Nephron (organoid): ENCODE measurements at regions not wholly inside any gene's neighbourhood (a gene's known extent, or its start where the extent isn't known, plus 50 kb on each side); places are given as distances from the start of the nearest gene placed in this dataset.

Source experiments
- H3K27ac Mint-ChIP-seq, 3 experiments: 2 replicates each; pipeline ENCODE4 v1.8.0; 2020; ENCODE audit warnings: mixed read lengths in 3 of 3, mild to moderate bottlenecking in 2 of 3, moderate library complexity in 1 of 3
- H3K27me3 Mint-ChIP-seq: 2 replicates; pipeline ENCODE4 v1.8.0; 2021; ENCODE audit warnings: low read depth, mild to moderate bottlenecking, moderate library complexity, mixed read lengths
- H3K36me3 Mint-ChIP-seq: 2 replicates; pipeline ENCODE4 v1.8.0; 2020; ENCODE audit warnings: low read depth, mixed read lengths
- H3K4me1 Mint-ChIP-seq: 2 replicates; pipeline ENCODE4 v1.8.0; 2020; ENCODE audit warnings: mixed read lengths
- H3K4me3 Mint-ChIP-seq, 3 experiments: 2 replicates each; pipeline ENCODE4 v1.8.0; 2020; ENCODE audit warnings: mild to moderate bottlenecking in 3 of 3, mixed read lengths in 3 of 3, moderate library complexity in 2 of 3
- H3K9me3 Mint-ChIP-seq: 2 replicates; pipeline ENCODE4 v1.8.0; 2020; ENCODE audit warnings: mixed read lengths
- CTCF ChIP-seq, 3 experiments: fragments of 200-600 bp; sonication (generic); IDR thresholded peaks; one replicate each; pipeline ENCODE4 v1.5.0; 2021; ENCODE audit warnings: antibody characterized with exemption in 3 of 3; ENCODE audit not compliant: unreplicated experiment in 3 of 3

GRCh38 chr6:105952772-105953690 is 133.1 kb upstream of the PRDM1 start:
- TF ChIP-seq CTCF (IDR thresholded peaks at IDR 0.05; ENCODE audit: unreplicated experiment in 3 of 3), result no peak
- H3K36me3 Mint-ChIP-seq, result no peaks in the 10 kb centered on the region
- peaks cover 2% of the 10 kb centered on the region for H3K9me3 Mint-ChIP-seq
- H3K27me3 Mint-ChIP-seq, result no peaks in the 10 kb centered on the region
- H3K4me1 Mint-ChIP-seq, result no peaks in the 10 kb centered on the region
- no peak overlapping the region for H3K4me3 Mint-ChIP-seq
- H3K27ac Mint-ChIP-seq, result no peak overlapping the region

DNA sequence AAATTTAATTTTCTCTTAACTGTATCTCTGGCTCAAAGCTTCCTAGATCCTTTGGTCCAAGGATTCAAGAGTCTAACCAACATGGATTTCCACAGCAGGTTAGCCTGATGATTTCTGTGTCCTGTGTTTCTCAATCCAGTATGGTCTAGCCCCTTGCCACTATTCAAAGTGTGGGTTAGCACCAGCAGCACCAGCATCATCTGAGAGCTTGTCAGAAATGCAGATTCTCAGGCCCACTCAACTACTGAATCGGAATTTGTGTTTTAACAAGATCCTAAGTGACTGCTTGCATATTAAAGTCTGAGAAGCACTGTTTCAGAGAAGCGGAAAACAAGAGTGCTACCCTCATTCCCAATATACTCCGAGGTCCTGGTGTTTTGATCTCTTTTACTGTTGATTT is 133.8 kb upstream of the PRDM1 start:
- no peaks in the 10 kb centered on the region for H3K27me3 Mint-ChIP-seq
- H3K4me3 Mint-ChIP-seq, result no peak overlapping the region
- H3K36me3 Mint-ChIP-seq, result no peaks in the 10 kb centered on the region

GRCh38 chr6:105951322-105951721 is 134.8 kb upstream of the PRDM1 start:
- no peaks in the 10 kb centered on the region for H3K4me1 Mint-ChIP-seq
- no peaks in the 10 kb centered on the region for H3K27me3 Mint-ChIP-seq
- H3K9me3 Mint-ChIP-seq, result peaks cover 2% of the 10 kb centered on the region
- no peak overlapping the region for H3K4me3 Mint-ChIP-seq
- H3K36me3 Mint-ChIP-seq, result no peaks in the 10 kb centered on the region
- TF ChIP-seq CTCF (IDR thresholded peaks at IDR 0.05; ENCODE audit: unreplicated experiment in 3 of 3), result no peak
- no peak overlapping the region for H3K27ac Mint-ChIP-seq

More for the DNA sequence above, 133.8 kb upstream of the PRDM1 start:
- H3K4me1 Mint-ChIP-seq, result no peaks in the 10 kb centered on the region
- TF ChIP-seq CTCF (IDR thresholded peaks at IDR 0.05; ENCODE audit: unreplicated experiment in 3 of 3), result no peak
- peaks cover 2% of the 10 kb centered on the region for H3K9me3 Mint-ChIP-seq
- H3K27ac Mint-ChIP-seq, result no peak overlapping the region

- no peak for TF ChIP-seq CTCF (IDR thresholded peaks at IDR 0.05; ENCODE audit: unreplicated experiment in 3 of 3)
- no peaks in the 10 kb centered on the region for H3K36me3 Mint-ChIP-seq
- no peaks in the 10 kb centered on the region for H3K27me3 Mint-ChIP-seq
- H3K9me3 Mint-ChIP-seq, result peaks cover 2% of the 10 kb centered on the region
- no peaks in the 10 kb centered on the region for H3K4me1 Mint-ChIP-seq
- H3K27ac Mint-ChIP-seq, result no peak overlapping the region
- H3K4me3 Mint-ChIP-seq, result no peak overlapping the region
These were observed 136.3 kb upstream of the PRDM1 start for GRCh38 chr6:105949869-105950268.

DNA sequence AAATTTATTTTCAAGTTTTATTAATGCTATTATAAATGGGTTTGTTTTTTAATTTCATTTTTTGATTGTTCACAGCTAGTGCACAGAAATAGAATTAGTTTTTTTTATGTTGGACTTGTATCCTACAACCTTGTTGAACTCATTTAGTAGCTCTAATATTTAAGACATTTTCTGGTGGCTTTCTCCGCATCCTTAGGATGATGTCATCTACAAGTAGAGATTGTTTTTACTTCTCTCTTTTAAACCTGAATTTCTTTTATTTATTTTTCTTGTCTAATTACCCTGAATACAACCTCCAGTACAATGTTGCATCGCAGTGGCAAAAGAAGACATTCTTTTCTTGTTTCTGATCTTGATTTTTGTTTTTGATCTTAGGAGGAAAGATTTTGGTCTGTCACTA is 142.6 kb upstream of the PRDM1 start:
- no peak overlapping the region for H3K27ac Mint-ChIP-seq
- no peak overlapping the region for H3K4me3 Mint-ChIP-seq
- H3K27me3 Mint-ChIP-seq, result no peaks in the 10 kb centered on the region
- TF ChIP-seq CTCF (IDR thresholded peaks at IDR 0.05; ENCODE audit: unreplicated experiment in 3 of 3), result no peak
- no peaks in the 10 kb centered on the region for H3K4me1 Mint-ChIP-seq
- H3K36me3 Mint-ChIP-seq, result no peaks in the 10 kb centered on the region
- peaks cover under 1% of the 10 kb centered on the region for H3K9me3 Mint-ChIP-seq
